Stimulated activated CD4-positive, alpha-beta T cell treated with anti-CD3 and anti-CD28 coated beads, TNF-alpha, amount 100 ng/mL, for 24 hours (primary cell): ENCODE measurements at regions not wholly inside any gene's neighbourhood (a gene's known extent, or its start where the extent isn't known, plus 50 kb on each side); places are given as distances from the start of the nearest gene placed in this dataset.
"Not testable (repeated sequence)": the region's sequence is repeated elsewhere in the genome, so short reads cannot be mapped to it uniquely, and the experiment has no call there.

Source experiments
- DNase-seq, 3 experiments: peaks; one replicate each; pipeline ENCODE4 v3.0.0-alpha.2; 2020; ENCODE audit warnings: low read depth in 3 of 3

- DNase-seq, result peak in 1 of 3 experiments; percentile 2
Measured at GRCh38 chr1:148679050-148679786, 69.4 kb upstream of the NUDT4B start.

DNA sequence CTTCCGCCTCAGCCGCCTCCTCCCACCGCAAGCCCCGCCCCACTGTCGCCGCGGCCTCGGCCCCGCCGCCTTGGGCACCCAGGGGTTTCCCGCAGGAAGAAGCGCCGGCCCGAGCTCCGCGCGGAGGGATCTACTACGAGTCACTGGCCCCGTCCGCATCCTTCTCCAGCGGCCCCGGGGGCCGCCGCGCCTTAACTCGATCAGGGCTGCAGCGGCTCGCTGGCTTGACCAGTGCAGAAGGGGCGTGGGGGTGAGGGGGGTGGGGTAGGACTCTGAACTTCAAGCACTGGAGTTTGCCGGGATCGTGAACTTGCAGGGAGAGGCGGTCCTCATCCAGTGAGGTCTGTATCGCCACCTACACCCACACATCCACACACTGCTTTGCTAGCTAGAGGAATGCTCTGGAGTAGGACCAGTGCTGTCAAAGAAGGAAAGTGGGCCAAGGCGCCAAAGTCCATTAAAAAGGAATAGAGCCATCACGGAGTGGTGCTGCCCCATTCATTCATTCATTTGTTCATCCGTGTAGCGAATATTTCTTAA, 68.7 kb upstream of the NUDT4B start:
- DNase-seq, result not testable (repeated sequence)

DNA sequence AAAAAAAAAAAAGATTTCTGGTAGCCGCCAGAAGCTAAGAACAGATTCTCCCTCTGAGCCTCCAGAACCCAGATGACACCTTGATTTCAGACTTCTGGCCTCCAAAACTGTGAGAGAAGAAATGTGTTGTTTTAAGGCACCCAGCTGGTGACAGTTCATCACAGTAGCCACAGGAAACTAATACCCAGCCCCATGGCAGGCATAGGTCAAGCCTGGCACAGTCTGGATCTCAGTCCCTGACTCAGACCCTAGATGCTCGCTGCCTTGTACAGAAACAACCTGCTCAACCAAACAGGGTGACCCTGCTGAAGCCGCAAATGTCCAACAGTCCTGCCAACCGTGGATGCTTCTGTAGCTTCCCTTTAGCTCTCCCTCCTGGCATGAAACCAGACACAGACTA, 61.8 kb upstream of the NUDT4B start:
- not testable (repeated sequence) for DNase-seq

DNA sequence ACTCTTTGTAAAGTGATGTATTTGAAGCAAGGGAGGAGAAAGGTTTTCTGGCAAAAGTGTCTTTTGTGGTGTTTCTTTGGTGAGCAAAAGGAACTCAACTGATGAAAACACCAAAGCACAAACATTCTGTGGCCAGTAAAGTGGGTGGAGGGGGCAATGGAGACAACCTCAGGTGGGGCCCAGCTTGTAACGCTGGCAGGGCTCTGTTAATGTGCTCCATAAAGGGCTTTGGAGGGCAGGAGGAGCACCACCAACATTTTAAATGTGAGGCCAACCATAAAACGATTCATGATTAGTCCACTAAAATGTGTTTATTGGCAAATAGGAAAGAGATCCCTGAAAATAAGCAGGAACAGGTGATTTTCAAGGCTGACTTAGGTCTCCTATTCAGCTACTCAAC, 61.2 kb upstream of the NUDT4B start:
- DNase-seq, result not testable (repeated sequence)
